Glutamatergic neuron (in vitro differentiated cells): ENCODE measurements at regions not wholly inside any gene's neighbourhood (a gene's known extent, or its start where the extent isn't known, plus 50 kb on each side); places are given as distances from the start of the nearest gene placed in this dataset.

Experiments
- DNase-seq: peaks from one replicate; pipeline ENCODE4 v3.0.0; 2022
- H3K27ac Mint-ChIP-seq: one replicate; pipeline ENCODE4 v1.8.0; 2020; ENCODE audit warnings: mild to moderate bottlenecking, mixed read lengths, inconsistent platforms; ENCODE audit not compliant: unreplicated experiment
- H3K27me3 Mint-ChIP-seq: one replicate; pipeline ENCODE4 v1.8.0; 2020; ENCODE audit warnings: mild to moderate bottlenecking, moderate library complexity, mixed read lengths, inconsistent platforms; ENCODE audit not compliant: unreplicated experiment
- H3K36me3 Mint-ChIP-seq: one replicate; pipeline ENCODE4 v1.8.0; 2020; ENCODE audit warnings: mild to moderate bottlenecking, mixed read lengths, inconsistent platforms; ENCODE audit not compliant: unreplicated experiment
- H3K4me1 Mint-ChIP-seq: one replicate; pipeline ENCODE4 v1.8.0; 2020; ENCODE audit warnings: mild to moderate bottlenecking, low read depth, mixed read lengths, inconsistent platforms; ENCODE audit not compliant: unreplicated experiment
- H3K4me3 Mint-ChIP-seq: one replicate; pipeline ENCODE4 v1.8.0; 2020; ENCODE audit warnings: mild to moderate bottlenecking, mixed read lengths, inconsistent platforms; ENCODE audit not compliant: unreplicated experiment
- H3K9me3 Mint-ChIP-seq: one replicate; pipeline ENCODE4 v1.8.0; 2020; ENCODE audit warnings: mild to moderate bottlenecking, moderate library complexity, mixed read lengths, inconsistent platforms; ENCODE audit not compliant: unreplicated experiment
- TF ChIP-seq, protein P1 (sequence below): fragments of 200-600 bp; sonication (generic); IDR thresholded peaks from one replicate; pipeline ENCODE4 v1.5.0; 2021; ENCODE audit not compliant: partially characterized antibody, unreplicated experiment

DNA sequence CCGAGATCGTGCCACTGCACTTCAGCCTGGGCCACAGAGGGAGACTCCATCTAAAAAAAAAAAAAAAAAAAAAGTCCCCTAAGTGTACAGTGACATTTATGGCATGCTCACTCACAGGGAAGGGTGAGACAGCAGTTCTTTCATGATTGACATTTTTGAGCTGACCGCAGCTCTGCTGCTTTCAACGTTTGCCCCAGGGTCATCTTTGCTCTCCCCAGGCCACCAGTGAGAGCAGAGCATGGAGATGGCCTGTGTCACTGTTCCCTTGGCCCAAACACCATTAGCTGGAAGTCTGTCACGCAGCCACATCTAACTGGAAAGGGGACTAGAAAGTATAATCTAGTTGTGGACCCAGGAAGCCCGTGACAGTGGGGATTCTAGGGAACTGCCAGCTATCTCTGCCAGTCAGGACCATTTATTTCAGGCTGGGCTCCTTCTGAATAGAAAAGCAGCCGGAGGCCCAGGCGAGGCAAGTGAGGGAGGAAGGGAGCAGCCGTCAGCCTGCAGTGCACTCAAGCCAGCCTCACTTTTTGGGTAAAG lies 193.4 kb upstream of the HES1 start:
- peaks cover 2% of the 10 kb centered on the region for H3K4me1 Mint-ChIP-seq

DNA sequence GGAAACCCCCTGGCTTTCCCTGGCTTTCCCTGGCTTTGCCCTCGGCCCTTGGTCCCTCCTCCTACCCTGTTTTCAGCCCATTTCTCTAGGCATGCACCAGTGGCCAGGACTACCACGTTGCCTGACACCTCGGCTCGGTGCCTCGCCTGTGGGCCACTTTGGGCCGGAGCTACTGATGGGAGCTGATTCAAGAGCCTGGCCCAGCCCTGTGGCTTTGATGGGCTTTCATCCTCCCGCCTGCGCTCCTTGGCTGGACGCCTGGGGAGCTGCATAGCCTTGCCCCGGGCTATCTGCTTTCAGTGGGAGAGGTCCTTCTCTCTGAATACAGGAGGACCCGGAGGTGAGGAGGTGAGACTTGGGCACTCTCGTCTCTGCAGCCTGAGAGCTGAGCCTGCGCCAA lies 192.7 kb upstream of the HES1 start:
- Mint-ChIP-seq H3K4me3 (no peak overlapping the region), H3K4me1 (peaks cover 2% of the 10 kb centered on the region), H3K36me3 (no peaks in the 10 kb centered on the region), H3K9me3 (no peaks in the 10 kb centered on the region), H3K27me3 (peaks cover 2% of the 10 kb centered on the region), H3K27ac (no peak overlapping the region)
- no peak for DNase-seq
- TF ChIP-seq, protein P1, sequence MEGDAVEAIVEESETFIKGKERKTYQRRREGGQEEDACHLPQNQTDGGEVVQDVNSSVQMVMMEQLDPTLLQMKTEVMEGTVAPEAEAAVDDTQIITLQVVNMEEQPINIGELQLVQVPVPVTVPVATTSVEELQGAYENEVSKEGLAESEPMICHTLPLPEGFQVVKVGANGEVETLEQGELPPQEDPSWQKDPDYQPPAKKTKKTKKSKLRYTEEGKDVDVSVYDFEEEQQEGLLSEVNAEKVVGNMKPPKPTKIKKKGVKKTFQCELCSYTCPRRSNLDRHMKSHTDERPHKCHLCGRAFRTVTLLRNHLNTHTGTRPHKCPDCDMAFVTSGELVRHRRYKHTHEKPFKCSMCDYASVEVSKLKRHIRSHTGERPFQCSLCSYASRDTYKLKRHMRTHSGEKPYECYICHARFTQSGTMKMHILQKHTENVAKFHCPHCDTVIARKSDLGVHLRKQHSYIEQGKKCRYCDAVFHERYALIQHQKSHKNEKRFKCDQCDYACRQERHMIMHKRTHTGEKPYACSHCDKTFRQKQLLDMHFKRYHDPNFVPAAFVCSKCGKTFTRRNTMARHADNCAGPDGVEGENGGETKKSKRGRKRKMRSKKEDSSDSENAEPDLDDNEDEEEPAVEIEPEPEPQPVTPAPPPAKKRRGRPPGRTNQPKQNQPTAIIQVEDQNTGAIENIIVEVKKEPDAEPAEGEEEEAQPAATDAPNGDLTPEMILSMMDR = no peak

More for the DNA sequence above, 193.4 kb upstream of the HES1 start:
- Mint-ChIP-seq H3K27me3 (peaks cover 4% of the 10 kb centered on the region), H3K9me3 (no peaks in the 10 kb centered on the region), H3K4me3 (no peak overlapping the region), H3K36me3 (no peaks in the 10 kb centered on the region), H3K27ac (no peak overlapping the region)
- TF ChIP-seq, protein P1 = no peak
- no peak for DNase-seq

GRCh38 chr3:193943851-193944517 lies 192.0 kb upstream of the HES1 start:
- Mint-ChIP-seq H3K36me3 (no peaks in the 10 kb centered on the region), H3K27ac (no peak overlapping the region), H3K4me1 (peaks cover 2% of the 10 kb centered on the region), H3K9me3 (no peaks in the 10 kb centered on the region), H3K27me3 (peaks cover 2% of the 10 kb centered on the region), H3K4me3 (no peak overlapping the region)
- TF ChIP-seq, protein P1 = no peak
- no peak for DNase-seq

DNA sequence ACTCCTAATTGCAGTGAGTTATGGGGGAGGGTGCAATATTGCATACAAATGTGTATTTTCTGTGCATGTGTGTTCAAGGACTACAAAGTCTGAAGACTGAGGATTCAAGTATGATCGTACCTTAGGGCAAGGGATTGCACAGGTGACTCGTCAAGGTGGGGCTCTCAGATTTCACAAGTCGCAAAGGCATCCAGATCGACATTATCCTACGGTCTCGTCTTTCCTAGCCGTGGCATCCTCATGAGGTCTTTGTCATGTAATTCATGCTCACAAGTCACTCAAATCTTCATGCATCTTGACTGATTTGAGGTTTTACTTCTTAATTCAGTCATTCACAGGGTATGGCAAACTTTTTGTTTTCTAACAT lies 191.4 kb upstream of the HES1 start:
- Mint-ChIP-seq H3K27ac (no peak overlapping the region), H3K9me3 (no peaks in the 10 kb centered on the region)
- DNase-seq = no peak

DNA sequence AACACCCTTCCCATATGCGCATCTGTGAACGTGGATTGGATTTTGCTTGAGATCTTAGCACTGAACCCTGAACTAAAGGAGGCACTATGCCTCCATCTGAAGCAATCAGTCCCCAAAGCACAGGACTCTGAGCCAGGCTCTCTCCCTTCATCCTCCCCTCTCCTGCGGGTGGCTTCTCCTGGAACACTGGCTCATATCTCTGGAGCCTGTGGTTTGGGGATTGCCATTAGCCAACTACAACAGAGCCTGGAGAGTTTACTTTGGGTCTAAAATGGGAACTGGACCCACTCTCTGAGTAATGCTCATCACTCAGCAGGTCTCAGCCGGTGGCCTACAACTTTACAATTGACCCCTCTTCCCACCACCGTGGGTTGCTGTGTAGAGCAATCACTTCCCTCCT lies 190.8 kb upstream of the HES1 start:
- peaks cover 2% of the 10 kb centered on the region for H3K27me3 Mint-ChIP-seq
- no peak for DNase-seq
- no peaks in the 10 kb centered on the region for H3K9me3 Mint-ChIP-seq
- peaks cover 2% of the 10 kb centered on the region for H3K4me1 Mint-ChIP-seq
- H3K27ac Mint-ChIP-seq = no peak overlapping the region
- H3K4me3 Mint-ChIP-seq = no peak overlapping the region
- no peaks in the 10 kb centered on the region for H3K36me3 Mint-ChIP-seq
- TF ChIP-seq, protein P1 = no peak

More for the DNA sequence above, 191.4 kb upstream of the HES1 start:
- H3K4me1 Mint-ChIP-seq = peaks cover 2% of the 10 kb centered on the region
- no peak overlapping the region for H3K4me3 Mint-ChIP-seq
- TF ChIP-seq, protein P1 = no peak
- H3K36me3 Mint-ChIP-seq = no peaks in the 10 kb centered on the region
- peaks cover 2% of the 10 kb centered on the region for H3K27me3 Mint-ChIP-seq
